Lower leg skin (tissue), 4 donors: ENCODE measurements at regions not wholly inside any gene's neighbourhood (a gene's known extent, or its start where the extent isn't known, plus 50 kb on each side); places are given as distances from the start of the nearest gene placed in this dataset.

ENCODE experiments used
- DNase-seq, 2 donors: peaks; one replicate each; pipeline ENCODE4 v3.0.0-alpha.2; 2019; ENCODE audit warnings: low spot score in 2 of 2
- H3K4me3 ChIP-seq: fragments of 200-600 bp; sonication (generic); 2 replicates; pipeline ENCODE4 v1.5.1; 2017; ENCODE audit warnings: mild to moderate bottlenecking, low read depth; ENCODE audit not compliant: poor library complexity, severe bottlenecking
- POLR2A ChIP-seq, 2 donors: fragments of 450-650 bp; IDR thresholded peaks; one replicate each; pipeline ENCODE4 v1.6.1; 2016 to 2017; ENCODE audit warnings: antibody characterized with exemption in 2 of 2, mild to moderate bottlenecking in 1 of 2, moderate library complexity in 1 of 2
- WGBS, 2 donors: methylation state at CpG; one replicate each; pipeline ENCODE4 v1.1.5; 2018; 5-methylcytosine and 5-hydroxymethylcytosine counted together
- intact Hi-C: fragments of 100-400 bp; cut with DNase I; formaldehyde crosslinking; loops from one replicate; pipeline ENCODE4 v1.15.0; 2023; ENCODE audit warnings: low total_unique reads
- TF ChIP-seq, protein P1 (sequence below), 3 donors: fragments of 450-650 bp; IDR thresholded peaks; one replicate each; pipeline ENCODE4 v1.5.1; 2016; ENCODE audit warnings: antibody characterized with exemption in 3 of 3, mild to moderate bottlenecking in 3 of 3, moderate library complexity in 2 of 3

DNA sequence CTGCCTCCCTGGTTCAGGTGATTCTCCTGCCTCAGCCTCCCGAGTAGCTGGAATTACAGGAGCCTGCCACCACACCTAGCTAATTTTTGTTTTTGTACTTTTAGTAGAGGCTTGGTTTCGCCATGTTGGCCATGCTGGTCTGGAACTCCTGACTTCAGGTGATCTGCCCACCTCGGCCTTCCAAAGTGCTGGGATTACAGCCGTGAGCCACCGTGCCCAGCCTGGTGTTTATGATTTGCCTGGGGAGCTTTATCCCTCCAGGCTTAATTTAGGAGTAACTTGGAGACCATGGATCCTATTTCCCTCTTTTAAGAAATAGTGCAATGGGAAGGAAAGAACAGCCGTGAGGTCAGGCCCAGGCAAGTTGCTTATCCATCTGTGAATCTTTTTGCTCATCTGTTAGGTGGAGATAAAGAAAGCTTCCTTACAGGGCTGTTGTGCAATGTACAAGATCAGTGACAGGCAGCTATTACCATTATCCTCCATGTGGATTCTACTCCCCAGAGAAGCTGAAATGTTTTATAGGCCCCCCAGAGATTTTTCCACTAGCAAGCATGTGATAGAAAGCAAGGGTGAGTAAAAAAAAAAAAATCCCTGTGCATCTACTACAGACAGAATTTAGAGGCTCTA lies 104.9 kb upstream of the MGAT5 start:
- 65 to 83% methylated on average over 6 of the region's 6 CpGs for WGBS, 2 donors

DNA sequence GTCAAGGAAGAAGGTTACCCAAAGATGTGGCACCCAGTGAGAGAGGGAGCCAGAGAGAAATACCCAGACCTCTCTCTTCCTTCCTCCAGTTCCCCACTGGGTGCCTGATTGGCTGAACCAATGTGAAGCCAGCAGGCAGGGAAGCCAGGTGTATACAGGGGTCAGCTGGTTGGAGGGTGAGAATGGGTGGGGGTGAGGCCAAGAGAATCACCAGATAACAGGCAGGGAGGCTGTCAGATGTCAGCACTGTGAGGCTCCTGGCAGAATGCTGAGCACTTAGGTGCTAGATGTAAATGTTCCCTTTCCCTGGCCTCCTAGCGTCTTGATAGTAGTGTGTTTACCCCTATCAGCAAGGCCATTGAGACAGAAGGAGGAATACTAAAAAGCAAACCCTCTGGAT lies 104.0 kb upstream of the MGAT5 start:
- 0 to 100% methylated on average over 1 of the region's 1 CpG for WGBS, 2 donors
- intact Hi-C loops, result no loop called here
- no peak for DNase-seq
- H3K4me3 ChIP-seq, result no peak overlapping the region
- TF ChIP-seq, protein P1, sequence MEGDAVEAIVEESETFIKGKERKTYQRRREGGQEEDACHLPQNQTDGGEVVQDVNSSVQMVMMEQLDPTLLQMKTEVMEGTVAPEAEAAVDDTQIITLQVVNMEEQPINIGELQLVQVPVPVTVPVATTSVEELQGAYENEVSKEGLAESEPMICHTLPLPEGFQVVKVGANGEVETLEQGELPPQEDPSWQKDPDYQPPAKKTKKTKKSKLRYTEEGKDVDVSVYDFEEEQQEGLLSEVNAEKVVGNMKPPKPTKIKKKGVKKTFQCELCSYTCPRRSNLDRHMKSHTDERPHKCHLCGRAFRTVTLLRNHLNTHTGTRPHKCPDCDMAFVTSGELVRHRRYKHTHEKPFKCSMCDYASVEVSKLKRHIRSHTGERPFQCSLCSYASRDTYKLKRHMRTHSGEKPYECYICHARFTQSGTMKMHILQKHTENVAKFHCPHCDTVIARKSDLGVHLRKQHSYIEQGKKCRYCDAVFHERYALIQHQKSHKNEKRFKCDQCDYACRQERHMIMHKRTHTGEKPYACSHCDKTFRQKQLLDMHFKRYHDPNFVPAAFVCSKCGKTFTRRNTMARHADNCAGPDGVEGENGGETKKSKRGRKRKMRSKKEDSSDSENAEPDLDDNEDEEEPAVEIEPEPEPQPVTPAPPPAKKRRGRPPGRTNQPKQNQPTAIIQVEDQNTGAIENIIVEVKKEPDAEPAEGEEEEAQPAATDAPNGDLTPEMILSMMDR (IDR thresholded peaks at IDR 0.05), result no peak
- no peak for TF ChIP-seq POLR2A (IDR thresholded peaks at IDR 0.05)

More for the DNA sequence above, 104.9 kb upstream of the MGAT5 start:
- DNase-seq, result no peak
- no peak overlapping the region for H3K4me3 ChIP-seq
- TF ChIP-seq POLR2A (IDR thresholded peaks at IDR 0.05), result no peak
- TF ChIP-seq, protein P1 (IDR thresholded peaks at IDR 0.05), result no peak
- intact Hi-C loops, result no loop called here

DNA sequence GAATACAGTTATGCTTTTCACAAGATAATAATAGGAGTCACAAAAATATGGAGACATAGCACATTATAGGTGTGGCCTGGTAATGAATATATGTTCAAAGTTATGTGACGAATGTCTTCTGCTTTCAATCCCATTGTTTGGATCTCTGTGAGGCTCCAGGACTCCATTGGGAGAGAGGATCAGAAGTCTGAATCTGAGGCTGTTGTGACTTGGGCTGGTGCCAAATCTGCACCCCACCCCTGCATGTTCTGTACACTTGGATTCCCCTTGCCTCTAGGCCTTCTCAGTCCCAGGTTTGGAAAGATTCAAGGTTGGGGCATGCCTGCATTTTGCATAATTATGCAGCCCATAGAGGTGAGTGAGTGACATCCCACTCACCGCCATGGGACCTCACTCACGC lies 103.1 kb upstream of the MGAT5 start:
- TF ChIP-seq, protein P1 (IDR thresholded peaks at IDR 0.05), result no peak
- 89 to 99% methylated on average over 3 of the region's 3 CpGs for WGBS, 2 donors

DNA sequence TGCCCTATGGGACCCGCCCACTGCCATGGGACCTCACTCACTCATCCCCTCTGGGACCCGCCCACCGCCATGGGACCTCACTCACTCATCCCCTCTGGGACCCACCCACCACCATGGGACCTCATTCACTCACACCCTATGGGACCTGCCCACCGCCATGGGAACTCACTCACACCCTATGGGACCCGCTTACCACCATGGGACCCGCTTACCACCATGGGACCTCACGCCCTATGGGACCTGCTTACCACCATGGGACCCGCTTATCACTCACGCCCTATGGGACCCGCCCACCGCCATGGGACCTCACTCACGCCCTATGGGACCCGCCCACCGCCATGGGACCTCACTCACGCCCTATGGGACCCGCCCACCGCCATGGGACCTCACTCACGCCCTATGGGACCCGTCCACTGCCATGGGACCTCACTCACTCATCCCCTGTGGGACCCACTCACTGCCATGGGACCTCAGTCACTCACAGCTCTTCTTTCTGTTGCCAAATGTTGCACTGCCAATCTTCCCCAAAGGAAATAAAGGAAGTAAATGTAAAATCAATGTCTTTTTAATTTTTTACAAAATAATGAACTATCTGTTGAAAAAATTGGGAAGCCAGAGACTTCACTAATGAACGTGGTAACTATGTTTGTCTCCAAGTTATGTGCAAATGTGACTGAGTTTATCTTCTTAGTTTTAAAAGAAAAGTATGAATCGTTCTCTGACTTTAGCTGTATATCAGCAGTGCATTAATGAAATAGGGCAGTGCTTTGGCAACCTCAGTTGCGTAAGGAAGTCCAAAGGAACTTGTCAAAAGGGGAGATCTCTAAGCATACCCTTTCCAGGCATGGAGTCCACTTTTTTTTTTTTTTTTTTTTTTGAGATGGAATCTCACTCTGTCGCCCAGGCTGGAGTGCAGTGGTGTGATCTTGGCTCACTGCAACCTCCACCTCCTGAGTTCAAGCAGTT lies 101.5 kb upstream of the MGAT5 start:
- TF ChIP-seq, protein P1 (IDR thresholded peaks at IDR 0.05), result no peak
- no peak for TF ChIP-seq POLR2A (IDR thresholded peaks at IDR 0.05)
- DNase-seq, result no peak
- H3K4me3 ChIP-seq, result no peak overlapping the region
- intact Hi-C loops, result no loop called here
- 91 to 98% methylated on average over 21 to 23 of the region's 23 CpGs for WGBS, 2 donors

More for the DNA sequence above, 103.1 kb upstream of the MGAT5 start:
- H3K4me3 ChIP-seq, result no peak overlapping the region
- intact Hi-C loops, result no loop called here
- DNase-seq, result no peak

DNA sequence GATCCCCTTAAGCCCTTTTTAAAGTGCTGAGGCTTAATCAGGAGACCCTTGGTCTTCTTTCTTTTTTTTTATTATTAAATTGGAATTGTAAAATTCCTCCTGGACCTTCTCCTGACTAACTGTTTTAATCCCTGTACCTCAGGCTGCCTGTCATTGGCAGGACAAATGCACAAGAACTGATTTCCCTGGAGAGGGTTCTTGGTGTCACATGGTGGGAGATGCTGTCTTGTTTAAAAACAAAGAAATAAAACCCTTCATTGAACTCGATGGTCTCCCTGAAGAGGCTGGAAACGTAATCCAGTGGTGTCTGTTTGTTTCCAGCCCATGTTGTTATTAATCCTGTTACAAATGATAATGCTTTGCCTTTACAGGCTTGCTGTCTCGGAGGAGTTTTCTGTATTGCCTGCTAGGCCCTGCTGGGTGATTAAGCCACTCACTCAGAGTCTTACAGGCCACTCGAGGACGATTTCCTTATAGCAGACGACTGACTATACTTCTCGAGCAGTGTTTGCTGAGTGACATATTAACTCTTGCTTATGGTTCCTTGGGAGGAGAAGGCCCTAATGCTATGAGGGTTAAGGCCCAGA lies 100.5 kb upstream of the MGAT5 start:
- intact Hi-C loops, result no loop called here

More for the DNA sequence above, 100.5 kb upstream of the MGAT5 start:
- DNase-seq, result no peak
- WGBS, 2 donors, result 86 to 91% methylated on average over 7 of the region's 7 CpGs
- H3K4me3 ChIP-seq, result no peak overlapping the region
- no peak for TF ChIP-seq POLR2A (IDR thresholded peaks at IDR 0.05)
- TF ChIP-seq, protein P1 (IDR thresholded peaks at IDR 0.05), result no peak
